Endothelial cell of umbilical vein (primary cell): ENCODE measurements at regions not wholly inside any gene's neighbourhood (a gene's known extent, or its start where the extent isn't known, plus 50 kb on each side); places are given as distances from the start of the nearest gene placed in this dataset.

Source experiments
- BruUV-seq: library from RNA; stranded (reverse); fragments of 400-500 nt; replicated peaks from 2 replicates; lab custom pipeline; 2021; lab: Mats Ljungman, UMichigan
- CTCF ChIA-PET: fragments of 300-600, 350-600 bp; sonication (Branson Sonifier 250); formaldehyde crosslinking; loops from one replicate; lab custom pipeline; 2021; ENCODE audit warnings: antibody characterized with exemption, inconsistent platforms; lab: Charles Lee
- POLR2A ChIA-PET: fragments of 300-600, 350-600 bp; sonication (Branson Sonifier 250); formaldehyde crosslinking; loops from one replicate; lab custom pipeline; 2021; ENCODE audit warnings: antibody characterized with exemption, inconsistent platforms; lab: Charles Lee
- DNase-seq: peaks from one replicate; pipeline ENCODE4 v3.0.0-alpha.2; 2011; ENCODE audit warnings: low read depth, low spot score
- FAIRE-seq: peaks from 2 replicates; lab custom pipeline; 2011; peaks lifted over from hg19 to GRCh38; lab: Jason Lieb, UNC
- H2AFZ ChIP-seq: 2 replicates; pipeline ENCODE4 v1.6.0; 2012; ENCODE audit warnings: low read depth, low read length, control low read depth, inconsistent platforms
- H3K27ac ChIP-seq: 2 replicates; pipeline ENCODE4 v1.5.1; 2011; ENCODE audit warnings: low read depth, mild to moderate bottlenecking, control low read depth, low read length, moderate library complexity; ENCODE audit not compliant: insufficient read depth
- H3K27me3 ChIP-seq, 2 experiments: 2 replicates each; pipeline versions ENCODE4 v1.6.0 to v1.6.1; 2011; ENCODE audit warnings: low read length in 2 of 2, mixed read lengths in 1 of 2; ENCODE audit not compliant: control insufficient read depth in 2 of 2, insufficient read depth in 2 of 2
- H3K36me3 ChIP-seq, 2 experiments: 2 replicates in 1 of 2; 3 replicates in 1 of 2; pipeline ENCODE4 v1.5.1; 2011; ENCODE audit warnings: low read length in 2 of 2, mild to moderate bottlenecking in 1 of 2, moderate library complexity in 1 of 2; ENCODE audit not compliant: control insufficient read depth in 2 of 2, insufficient read depth in 2 of 2; ENCODE audit errors: extremely low read depth in 1 of 2
- H3K4me1 ChIP-seq: 3 replicates; pipeline ENCODE4 v1.5.1; 2011; ENCODE audit warnings: mild to moderate bottlenecking, low read length; ENCODE audit not compliant: control insufficient read depth, insufficient read depth; ENCODE audit errors: extremely low read depth
- H3K4me2 ChIP-seq: 2 replicates; pipeline ENCODE4 v1.6.1; 2011; ENCODE audit warnings: low read length, control low read depth, mixed read lengths; ENCODE audit not compliant: insufficient read depth
- H3K4me3 ChIP-seq, 3 experiments: fragments of 200-600 bp in 1 of 3; sonication (generic), shearing (Covaris generic) in 1 of 3; replicated peaks in 1 of 3; 2 replicates each; pipeline ENCODE4 v1.5.1; 2011 to 2016; ENCODE audit warnings: control low read depth in 3 of 3, low read length in 3 of 3, mild to moderate bottlenecking in 2 of 3, inconsistent platforms in 1 of 3, low read depth in 1 of 3, moderate library complexity in 1 of 3; ENCODE audit not compliant: insufficient read depth in 1 of 3
- H3K79me2 ChIP-seq: 2 replicates; pipeline ENCODE4 v1.6.0; 2012; ENCODE audit warnings: low read length, inconsistent platforms; ENCODE audit not compliant: control insufficient read depth, insufficient read depth
- H3K9ac ChIP-seq: replicated peaks from 2 replicates; pipeline ENCODE3; 2011; ENCODE audit warnings: low read length, control low read depth; ENCODE audit not compliant: insufficient read depth; ENCODE audit errors: extremely low read depth
- H3K9me1 ChIP-seq: replicated peaks from 3 replicates; pipeline ENCODE4 v1.6.0; 2011; ENCODE audit warnings: mild to moderate bottlenecking, low read length; ENCODE audit not compliant: control insufficient read depth, insufficient read depth; ENCODE audit errors: extremely low read depth
- H3K9me3 ChIP-seq: replicated peaks from 2 replicates; pipeline ENCODE4 v1.5.1; 2012; ENCODE audit warnings: low read length, inconsistent platforms; ENCODE audit not compliant: control insufficient read depth, insufficient read depth
- H4K20me1 ChIP-seq: replicated peaks from 2 replicates; pipeline ENCODE3; 2011; ENCODE audit warnings: mild to moderate bottlenecking, low read length; ENCODE audit not compliant: control insufficient read depth, insufficient read depth; ENCODE audit errors: extremely low read depth
- GATA2 ChIP-seq: IDR thresholded peaks from 2 replicates; pipeline ENCODE4 v1.7.0; 2011; ENCODE audit warnings: low read depth, mild to moderate bottlenecking, moderate library complexity, mixed read lengths, low read length; ENCODE audit not compliant: insufficient read length, insufficient read depth
- JUN ChIP-seq: IDR thresholded peaks from 2 replicates; pipeline ENCODE4 v1.6.1; 2011; ENCODE audit warnings: borderline replicate concordance, low read depth; ENCODE audit not compliant: insufficient read length, insufficient read depth
- MYC ChIP-seq: IDR thresholded peaks from one replicate; pipeline ENCODE4 v1.6.1; 2011; ENCODE audit warnings: mild to moderate bottlenecking, low read depth, low read length
- POLR2A ChIP-seq: IDR thresholded peaks from 2 replicates; pipeline ENCODE4 v1.6.1; 2012; ENCODE audit warnings: low read depth, mild to moderate bottlenecking, control low read depth, low read length
- POLR2AphosphoS5 ChIP-seq: IDR thresholded peaks from 2 replicates; pipeline ENCODE4 v1.6.1; 2012; ENCODE audit warnings: low read depth, mild to moderate bottlenecking, control low read depth, low read length, moderate library complexity; ENCODE audit not compliant: insufficient read depth
- dilution Hi-C: fragments of 300-500 bp; cut with MboI; formaldehyde crosslinking; loops from one replicate; pipeline ENCODE4 v1.15.0; 2019; ENCODE audit warnings: low sequenced_read_pairs; ENCODE audit not compliant: extremely low pct_ligation_motif_present
- intact Hi-C: fragments of 100-400 bp; cut with micrococcal nuclease; formaldehyde crosslinking; loops from one replicate; pipeline ENCODE4 v1.10.0; 2022

GRCh38 chr20:60490217-60491050 lies 532.2 kb downstream of the CDH26 start:
- dilution Hi-C loops: no loop called here
- Histone ChIP-seq H3K4me2 (no peak overlapping the region), H3K27me3 (no peaks in the 10 kb centered on the region), H3K27ac (no peak overlapping the region), H4K20me1 (no peaks in the 10 kb centered on the region), H3K4me3 (no peak overlapping the region), H3K9me1 (no peaks in the 10 kb centered on the region), H3K4me1 (no peaks in the 10 kb centered on the region), H3K9me3 (peaks cover 18% of the 10 kb centered on the region), H3K79me2 (no peaks in the 10 kb centered on the region), H3K36me3 (no peaks in the 10 kb centered on the region), H2AFZ (no peak overlapping the region), H3K9ac (no peak overlapping the region)
- POLR2A ChIA-PET: no interaction called here
- TF ChIP-seq MYC: no peak
- no peak for TF ChIP-seq POLR2AphosphoS5
- TF ChIP-seq GATA2: no peak
- no peak for FAIRE-seq
- CTCF ChIA-PET: no interaction called here
- no TSS peak for BruUV-seq
- intact Hi-C loops: no loop called here
- DNase-seq: no peak

- H3K27ac ChIP-seq: no peak overlapping the region
- dilution Hi-C loops (no loop called here), intact Hi-C loops (no loop called here)
- no peak for TF ChIP-seq POLR2AphosphoS5
- no peak for TF ChIP-seq POLR2A
- no peak for TF ChIP-seq JUN
- H3K36me3 ChIP-seq: no peaks in the 10 kb centered on the region
- no peak overlapping the region for H3K4me2 ChIP-seq
- H3K4me1 ChIP-seq: no peaks in the 10 kb centered on the region
- CTCF ChIA-PET: no interaction called here
- H2AFZ ChIP-seq: no peak overlapping the region
- FAIRE-seq: no peak
- no peak for DNase-seq
- no TSS peak for BruUV-seq
- no peaks in the 10 kb centered on the region for H4K20me1 ChIP-seq
- H3K79me2 ChIP-seq: no peaks in the 10 kb centered on the region
- no peaks in the 10 kb centered on the region for H3K9me1 ChIP-seq
- POLR2A ChIA-PET: no interaction called here
- no peaks in the 10 kb centered on the region for H3K27me3 ChIP-seq
- no peak overlapping the region for H3K4me3 ChIP-seq
- H3K9me3 ChIP-seq: peaks cover 18% of the 10 kb centered on the region
- H3K9ac ChIP-seq: no peak overlapping the region
Observed at GRCh38 chr20:60491051-60491581, 532.9 kb downstream of the CDH26 start.
